Activated B cell treated with CpG ODN at 0.5 μM for 24 hours (primary cell): ENCODE measurements at regions not wholly inside any gene's neighbourhood (a gene's known extent, or its start where the extent isn't known, plus 50 kb on each side); places are given as distances from the start of the nearest gene placed in this dataset.

ENCODE experiments used
- ATAC-seq: fragments of 200-7000 bp; cut with Tn5 transposase; one replicate; pipeline ENCODE4 v1.10.0; 2021; ENCODE audit warnings: low read depth, mild to moderate bottlenecking, moderate library complexity
- CTCF ChIA-PET: fragments of 350-600 bp; sonication (Branson Sonifier 250); formaldehyde crosslinking; loops from one replicate; lab custom pipeline; 2021; ENCODE audit warnings: antibody characterized with exemption; lab: Charles Lee
- POLR2A ChIA-PET: fragments of 350-600 bp; sonication (Branson Sonifier 250); formaldehyde crosslinking; loops from one replicate; lab custom pipeline; 2021; ENCODE audit warnings: antibody characterized with exemption; lab: Charles Lee
- DNase-seq: peaks from one replicate; pipeline ENCODE4 v3.0.0; 2022
- H3K27ac Mint-ChIP-seq: one replicate; pipeline ENCODE4 v1.8.0; 2020; ENCODE audit warnings: mixed read lengths
- H3K27me3 Mint-ChIP-seq: one replicate; pipeline ENCODE4 v1.8.0; 2021; ENCODE audit warnings: mixed read lengths
- H3K36me3 Mint-ChIP-seq: one replicate; pipeline ENCODE4 v1.8.0; 2021; ENCODE audit warnings: low read depth, mixed read lengths
- H3K4me1 Mint-ChIP-seq: one replicate; pipeline ENCODE4 v1.8.0; 2021; ENCODE audit warnings: mixed read lengths
- H3K4me3 Mint-ChIP-seq: one replicate; pipeline ENCODE4 v1.8.0; 2020; ENCODE audit warnings: mild to moderate bottlenecking, mixed read lengths
- H3K9me3 Mint-ChIP-seq: one replicate; pipeline ENCODE4 v1.8.0; 2020; ENCODE audit warnings: mixed read lengths
- CTCF ChIP-seq: fragments of 200-600 bp; IDR thresholded peaks from one replicate; pipeline ENCODE4 v1.8.0; 2022; ENCODE audit warnings: antibody characterized with exemption, mild to moderate bottlenecking
- intact Hi-C: fragments of 100-400 bp; cut with micrococcal nuclease; formaldehyde crosslinking; loops from one replicate; pipeline ENCODE4 v1.15.1; 2024

- ChIA-PET CTCF (no interaction called here), POLR2A (no interaction called here)
- no peaks in the 10 kb centered on the region for H3K36me3 Mint-ChIP-seq
Measured at GRCh38 chr1:198054510-198054909, 102.3 kb upstream of the NEK7 start.

GRCh38 chr1:198056255-198056654, 100.5 kb upstream of the NEK7 start:
- no peak for DNase-seq
- Mint-ChIP-seq H3K36me3 (no peaks in the 10 kb centered on the region), H3K9me3 (no peaks in the 10 kb centered on the region), H3K27me3 (peaks cover 7% of the 10 kb centered on the region), H3K4me1 (no peaks in the 10 kb centered on the region), H3K27ac (no peak overlapping the region), H3K4me3 (no peak overlapping the region)
- TF ChIP-seq CTCF: no peak
- ChIA-PET CTCF (no interaction called here), POLR2A (no interaction called here)
- ATAC-seq: no peak
- intact Hi-C loops: no loop called here

More at GRCh38 chr1:198054510-198054909, 102.3 kb upstream of the NEK7 start:
- Mint-ChIP-seq H3K27me3 (peaks cover 11% of the 10 kb centered on the region), H3K4me3 (no peak overlapping the region), H3K4me1 (no peaks in the 10 kb centered on the region), H3K9me3 (peaks cover 8% of the 10 kb centered on the region), H3K27ac (no peak overlapping the region)
- no peak for DNase-seq
- intact Hi-C loops: no loop called here
- TF ChIP-seq CTCF: no peak
- ATAC-seq: no peak

- DNase-seq: no peak
- intact Hi-C loops: no loop called here
- ChIA-PET POLR2A (no interaction called here), CTCF (no interaction called here)
- ATAC-seq: no peak
- Mint-ChIP-seq H3K27me3 (peaks cover 2% of the 10 kb centered on the region), H3K27ac (no peak overlapping the region), H3K4me3 (no peak overlapping the region), H3K36me3 (no peaks in the 10 kb centered on the region), H3K9me3 (no peaks in the 10 kb centered on the region), H3K4me1 (no peaks in the 10 kb centered on the region)
- no peak for TF ChIP-seq CTCF
Measured at GRCh38 chr1:198064181-198064580, 92.6 kb upstream of the NEK7 start.

- TF ChIP-seq CTCF: no peak
- Mint-ChIP-seq H3K4me3 (no peak overlapping the region), H3K27me3 (peaks cover 9% of the 10 kb centered on the region), H3K9me3 (no peaks in the 10 kb centered on the region), H3K27ac (no peak overlapping the region), H3K4me1 (no peaks in the 10 kb centered on the region), H3K36me3 (no peaks in the 10 kb centered on the region)
- ATAC-seq: no peak
- intact Hi-C loops: no loop called here
- no peak for DNase-seq
- CTCF ChIA-PET: no interaction called here
- POLR2A ChIA-PET: no interaction called here
Measured at GRCh38 chr1:198068285-198068684, 88.5 kb upstream of the NEK7 start.

- H3K27me3 Mint-ChIP-seq: peaks cover 17% of the 10 kb centered on the region
- POLR2A ChIA-PET: no interaction called here
Measured at GRCh38 chr1:198072177-198072576, 84.6 kb upstream of the NEK7 start.

More at GRCh38 chr1:198072177-198072576, 84.6 kb upstream of the NEK7 start:
- intact Hi-C loops: no loop called here
- no peak overlapping the region for H3K4me3 Mint-ChIP-seq
- no peaks in the 10 kb centered on the region for H3K4me1 Mint-ChIP-seq
- CTCF ChIA-PET: interaction anchor here (1.1 kb wide), 1 partner anchor 16 kb away, joined by 3 read pairs; no protein-coding TSS in a partner anchor
- TF ChIP-seq CTCF: no peak
- DNase-seq (no peak), ATAC-seq (no peak)
- H3K27ac Mint-ChIP-seq: no peak overlapping the region
- H3K9me3 Mint-ChIP-seq: no peaks in the 10 kb centered on the region
- H3K36me3 Mint-ChIP-seq: no peaks in the 10 kb centered on the region
